Right atrium auricular region (tissue), 2 donors: ENCODE measurements at regions not wholly inside any gene's neighbourhood (a gene's known extent, or its start where the extent isn't known, plus 50 kb on each side); places are given as distances from the start of the nearest gene placed in this dataset.

ENCODE experiments used
- DNase-seq: peaks from one replicate; pipeline ENCODE4 v3.0.0-alpha.2; 2019; ENCODE audit warnings: low spot score
- H3K27ac ChIP-seq, 2 donors: fragments of 200-600 bp; sonication (generic); 1 replicate in 1 of 2; 2 replicates in 1 of 2; pipeline ENCODE4 v1.5.1; 2016 to 2019
- H3K27me3 ChIP-seq, 2 donors: fragments of 200-600 bp; sonication (generic); one replicate each; pipeline versions ENCODE4 v1.5.1 to v1.6.0; 2017 to 2019
- H3K36me3 ChIP-seq: fragments of 200-600 bp; sonication (generic); one replicate; pipeline ENCODE4 v1.5.1; 2016
- H3K4me1 ChIP-seq, 2 donors: fragments of 200-600 bp; sonication (generic); one replicate each; pipeline versions ENCODE4 v1.5.1 to v1.6.0; 2017 to 2019
- H3K4me3 ChIP-seq, 2 donors: fragments of 200-600 bp; sonication (generic); 1 replicate in 1 of 2; 2 replicates in 1 of 2; pipeline ENCODE4 v1.5.1; 2017 to 2019; ENCODE audit warnings: mild to moderate bottlenecking in 1 of 2, moderate library complexity in 1 of 2
- H3K9me3 ChIP-seq, 2 donors: fragments of 200-600 bp; sonication (generic); one replicate each; pipeline ENCODE4 v1.5.1; 2019
- TF ChIP-seq, protein P1 (sequence below), 2 donors: fragments of 200-600 bp; sonication (generic); IDR thresholded peaks; one replicate each; pipeline ENCODE4 v1.5.1; 2019; ENCODE audit warnings: antibody characterized with exemption in 2 of 2

DNA sequence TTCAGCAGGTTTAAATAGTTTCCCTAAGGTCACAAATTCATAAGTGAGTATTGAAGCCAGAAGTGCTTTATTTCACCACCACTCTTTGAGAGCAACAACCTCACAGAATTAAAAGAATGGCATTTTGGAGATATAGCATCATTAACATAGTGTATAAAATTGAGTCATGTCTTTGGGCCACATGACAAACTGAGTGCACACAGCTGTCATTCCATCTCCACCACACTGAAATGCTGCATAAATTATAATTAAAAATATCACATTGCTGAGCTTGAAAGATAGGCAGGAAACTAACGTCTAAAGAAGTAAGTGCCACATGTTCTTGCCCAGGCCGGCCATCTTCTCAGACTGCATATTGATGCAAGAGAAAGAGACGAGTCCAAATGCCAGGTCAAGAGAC lies 897.9 kb upstream of the CNTNAP5 start:
- H3K4me3 ChIP-seq, result no peak overlapping the region
- no peaks in the 10 kb centered on the region for H3K27me3 ChIP-seq
- no peaks in the 10 kb centered on the region for H3K36me3 ChIP-seq
- no peak overlapping the region for H3K27ac ChIP-seq
- DNase-seq, result no peak
- TF ChIP-seq, protein P1, sequence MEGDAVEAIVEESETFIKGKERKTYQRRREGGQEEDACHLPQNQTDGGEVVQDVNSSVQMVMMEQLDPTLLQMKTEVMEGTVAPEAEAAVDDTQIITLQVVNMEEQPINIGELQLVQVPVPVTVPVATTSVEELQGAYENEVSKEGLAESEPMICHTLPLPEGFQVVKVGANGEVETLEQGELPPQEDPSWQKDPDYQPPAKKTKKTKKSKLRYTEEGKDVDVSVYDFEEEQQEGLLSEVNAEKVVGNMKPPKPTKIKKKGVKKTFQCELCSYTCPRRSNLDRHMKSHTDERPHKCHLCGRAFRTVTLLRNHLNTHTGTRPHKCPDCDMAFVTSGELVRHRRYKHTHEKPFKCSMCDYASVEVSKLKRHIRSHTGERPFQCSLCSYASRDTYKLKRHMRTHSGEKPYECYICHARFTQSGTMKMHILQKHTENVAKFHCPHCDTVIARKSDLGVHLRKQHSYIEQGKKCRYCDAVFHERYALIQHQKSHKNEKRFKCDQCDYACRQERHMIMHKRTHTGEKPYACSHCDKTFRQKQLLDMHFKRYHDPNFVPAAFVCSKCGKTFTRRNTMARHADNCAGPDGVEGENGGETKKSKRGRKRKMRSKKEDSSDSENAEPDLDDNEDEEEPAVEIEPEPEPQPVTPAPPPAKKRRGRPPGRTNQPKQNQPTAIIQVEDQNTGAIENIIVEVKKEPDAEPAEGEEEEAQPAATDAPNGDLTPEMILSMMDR (IDR thresholded peaks at IDR 0.05), result no peak
- H3K9me3 ChIP-seq, result no peaks in the 10 kb centered on the region
- H3K4me1 ChIP-seq, result no peaks in the 10 kb centered on the region

DNA sequence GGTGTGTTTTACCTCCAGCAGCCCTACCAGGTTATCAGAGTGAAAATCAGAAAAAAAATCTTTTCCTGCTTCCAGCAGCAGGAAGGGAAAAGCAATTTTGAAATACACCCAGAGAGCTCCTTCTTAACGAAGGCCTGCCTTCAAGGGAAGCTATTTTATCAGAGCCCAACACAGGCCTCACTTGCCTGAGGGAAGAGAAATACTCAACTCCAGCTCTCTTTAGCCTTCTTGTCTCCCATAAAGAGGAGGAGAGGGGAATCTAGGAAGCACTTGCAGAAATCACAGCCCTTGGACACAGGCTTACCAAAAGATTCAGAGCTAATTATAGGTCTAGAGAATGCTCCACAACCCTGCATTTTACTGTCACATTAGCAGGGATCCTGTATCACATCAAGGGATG lies 896.1 kb upstream of the CNTNAP5 start:
- H3K9me3 ChIP-seq, result no peaks in the 10 kb centered on the region
- no peak overlapping the region for H3K4me3 ChIP-seq
- no peak overlapping the region for H3K27ac ChIP-seq
- TF ChIP-seq, protein P1 (IDR thresholded peaks at IDR 0.05), result no peak
- DNase-seq, result no peak
- no peaks in the 10 kb centered on the region for H3K4me1 ChIP-seq
- H3K36me3 ChIP-seq, result no peaks in the 10 kb centered on the region
- H3K27me3 ChIP-seq, result no peaks in the 10 kb centered on the region

DNA sequence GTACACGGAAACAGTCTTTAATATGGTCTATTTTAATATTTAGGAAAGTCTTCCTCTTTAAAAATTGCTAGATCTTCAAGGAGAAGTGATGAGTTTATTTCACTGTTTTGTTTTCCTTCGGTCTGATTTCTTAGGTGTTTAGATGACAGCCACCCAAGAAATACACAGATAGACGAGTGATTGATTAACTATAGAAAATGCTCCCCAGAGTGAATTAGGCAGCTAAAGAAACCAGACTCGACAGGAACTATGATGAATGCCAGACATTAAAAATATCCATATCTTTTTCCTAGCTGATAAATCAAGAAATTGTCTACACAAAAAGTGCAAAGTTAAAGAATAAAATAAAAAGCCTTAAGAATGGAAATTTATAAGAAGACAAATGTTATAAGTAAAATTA lies 888.7 kb upstream of the CNTNAP5 start:
- TF ChIP-seq, protein P1 (IDR thresholded peaks at IDR 0.05), result no peak
- no peak overlapping the region for H3K27ac ChIP-seq
- no peak for DNase-seq
- H3K36me3 ChIP-seq, result no peaks in the 10 kb centered on the region
- no peaks in the 10 kb centered on the region for H3K9me3 ChIP-seq
- H3K4me3 ChIP-seq, result no peak overlapping the region
- no peaks in the 10 kb centered on the region for H3K4me1 ChIP-seq
- H3K27me3 ChIP-seq, result no peaks in the 10 kb centered on the region

DNA sequence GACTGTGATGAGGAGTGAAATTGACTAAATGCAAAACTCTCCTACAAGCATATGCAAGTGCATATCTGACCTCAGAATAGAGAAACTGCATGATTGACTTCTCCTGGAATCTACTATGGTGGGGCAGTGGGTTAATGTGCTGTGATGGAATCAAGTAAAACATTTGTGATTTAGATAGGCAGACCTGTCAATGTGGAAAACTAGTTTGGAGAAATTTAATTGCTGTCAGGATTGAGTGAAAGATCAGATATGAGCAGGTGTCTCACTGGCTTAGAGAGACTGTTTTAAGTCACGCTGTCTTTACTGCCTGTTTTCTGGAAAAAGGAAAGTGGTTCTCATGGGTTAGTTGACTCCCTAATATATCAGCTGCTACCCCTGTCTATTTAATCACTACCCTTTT lies 881.0 kb upstream of the CNTNAP5 start:
- H3K27me3 ChIP-seq, result no peaks in the 10 kb centered on the region
- H3K9me3 ChIP-seq, result no peaks in the 10 kb centered on the region
- H3K4me1 ChIP-seq, result no peaks in the 10 kb centered on the region
- DNase-seq, result no peak
- H3K36me3 ChIP-seq, result no peaks in the 10 kb centered on the region
- no peak overlapping the region for H3K27ac ChIP-seq
- no peak overlapping the region for H3K4me3 ChIP-seq
- TF ChIP-seq, protein P1 (IDR thresholded peaks at IDR 0.05), result no peak

DNA sequence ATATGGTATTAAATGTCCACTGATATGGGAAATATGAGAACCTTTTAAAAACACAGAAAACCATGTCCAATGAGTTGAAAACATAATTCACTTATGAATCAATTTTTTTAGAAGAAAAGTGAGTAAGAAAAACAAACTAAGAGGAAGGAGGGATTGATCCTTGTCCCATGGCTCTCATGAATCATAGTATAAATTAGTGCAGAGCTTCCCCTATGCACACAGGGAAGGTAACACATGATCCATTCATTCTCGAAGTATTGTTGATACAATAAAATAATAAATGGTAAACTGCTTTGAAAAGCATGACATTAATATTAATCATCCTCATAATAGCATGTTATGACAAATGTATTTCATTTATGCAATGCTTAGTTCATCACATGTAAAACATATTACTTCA lies 872.0 kb upstream of the CNTNAP5 start:
- TF ChIP-seq, protein P1 (IDR thresholded peaks at IDR 0.05), result no peak
- no peak for DNase-seq
- Histone ChIP-seq H3K27ac (no peak overlapping the region), H3K27me3 (no peaks in the 10 kb centered on the region), H3K4me1 (no peaks in the 10 kb centered on the region), H3K4me3 (no peak overlapping the region), H3K9me3 (no peaks in the 10 kb centered on the region), H3K36me3 (no peaks in the 10 kb centered on the region)

DNA sequence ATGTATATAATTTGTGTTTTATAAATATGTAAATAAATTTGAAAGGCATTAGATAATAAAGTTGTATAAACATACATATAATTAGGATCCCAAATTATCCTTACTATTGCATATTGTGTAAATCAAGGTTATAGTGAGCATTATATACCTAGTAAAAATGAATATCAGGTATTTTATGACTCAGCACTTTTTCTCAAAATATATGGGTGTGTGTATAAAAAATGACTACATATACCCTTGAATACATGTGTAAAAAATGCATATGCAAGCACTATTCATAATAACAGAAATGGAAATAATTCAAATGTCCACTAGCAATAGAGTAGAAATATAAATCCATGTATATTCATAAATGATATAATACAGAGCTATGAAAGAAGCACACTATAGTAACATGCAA lies 870.9 kb upstream of the CNTNAP5 start:
- no peaks in the 10 kb centered on the region for H3K9me3 ChIP-seq
- TF ChIP-seq, protein P1 (IDR thresholded peaks at IDR 0.05), result no peak

More for the DNA sequence above, 870.9 kb upstream of the CNTNAP5 start:
- no peak overlapping the region for H3K4me3 ChIP-seq
- H3K36me3 ChIP-seq, result no peaks in the 10 kb centered on the region
- H3K4me1 ChIP-seq, result no peaks in the 10 kb centered on the region
- DNase-seq, result no peak
- H3K27ac ChIP-seq, result no peak overlapping the region
- no peaks in the 10 kb centered on the region for H3K27me3 ChIP-seq
